Keratinocyte (primary cell): ENCODE measurements at regions not wholly inside any gene's neighbourhood (a gene's known extent, or its start where the extent isn't known, plus 50 kb on each side); places are given as distances from the start of the nearest gene placed in this dataset.

ENCODE experiments used
- CTCF ChIP-seq, 3 experiments: IDR thresholded peaks in 1 of 3; conservative IDR thresholded peaks in 1 of 3; optimal IDR thresholded peaks in 1 of 3; 2 replicates in 2 of 3; 3 replicates in 1 of 3; pipeline versions ENCODE3 to v1.5.1; 2011; ENCODE audit warnings: low read length in 3 of 3, mild to moderate bottlenecking in 3 of 3, moderate library complexity in 2 of 3, control low read depth in 1 of 3, inconsistent platforms in 1 of 3; ENCODE audit not compliant: insufficient read depth in 2 of 3; ENCODE audit errors: extremely low read depth in 1 of 3
- EZH2 ChIP-seq: IDR thresholded peaks from one replicate; pipeline ENCODE4 v1.6.1; 2012; ENCODE audit warnings: inconsistent platforms, mild to moderate bottlenecking, low read length, moderate library complexity

- TF ChIP-seq CTCF (optimal IDR thresholded peaks at IDR 0.05 in 1 of 3, IDR thresholded peaks at IDR 0.05 in 1 of 3, conservative IDR thresholded peaks at IDR 0.05 in 1 of 3; ENCODE audit: extremely low read depth in 1 of 3, insufficient read depth in 2 of 3, low read length in 3 of 3) (no peak), EZH2 (no peak)
Measured at GRCh38 chr11:79830446-79830845, 389.6 kb upstream of the TENM4 start.
